DND-41 (cell line): ENCODE measurements at regions not wholly inside any gene's neighbourhood (a gene's known extent, or its start where the extent isn't known, plus 50 kb on each side); places are given as distances from the start of the nearest gene placed in this dataset.

ENCODE experiments used
- EZH2 ChIP-seq: IDR thresholded peaks from 3 replicates; pipeline ENCODE4 v1.6.1; 2012; ENCODE audit warnings: borderline replicate concordance, low read depth, mild to moderate bottlenecking, moderate library complexity, low read length, inconsistent platforms; ENCODE audit not compliant: severe bottlenecking
- TF ChIP-seq, protein P1 (sequence below): IDR thresholded peaks from 2 replicates; pipeline ENCODE4 v1.5.1; 2012; ENCODE audit warnings: borderline replicate concordance, low read length, moderate library complexity, mild to moderate bottlenecking; ENCODE audit not compliant: poor library complexity, severe bottlenecking; ENCODE audit errors: extremely low read depth

DNA sequence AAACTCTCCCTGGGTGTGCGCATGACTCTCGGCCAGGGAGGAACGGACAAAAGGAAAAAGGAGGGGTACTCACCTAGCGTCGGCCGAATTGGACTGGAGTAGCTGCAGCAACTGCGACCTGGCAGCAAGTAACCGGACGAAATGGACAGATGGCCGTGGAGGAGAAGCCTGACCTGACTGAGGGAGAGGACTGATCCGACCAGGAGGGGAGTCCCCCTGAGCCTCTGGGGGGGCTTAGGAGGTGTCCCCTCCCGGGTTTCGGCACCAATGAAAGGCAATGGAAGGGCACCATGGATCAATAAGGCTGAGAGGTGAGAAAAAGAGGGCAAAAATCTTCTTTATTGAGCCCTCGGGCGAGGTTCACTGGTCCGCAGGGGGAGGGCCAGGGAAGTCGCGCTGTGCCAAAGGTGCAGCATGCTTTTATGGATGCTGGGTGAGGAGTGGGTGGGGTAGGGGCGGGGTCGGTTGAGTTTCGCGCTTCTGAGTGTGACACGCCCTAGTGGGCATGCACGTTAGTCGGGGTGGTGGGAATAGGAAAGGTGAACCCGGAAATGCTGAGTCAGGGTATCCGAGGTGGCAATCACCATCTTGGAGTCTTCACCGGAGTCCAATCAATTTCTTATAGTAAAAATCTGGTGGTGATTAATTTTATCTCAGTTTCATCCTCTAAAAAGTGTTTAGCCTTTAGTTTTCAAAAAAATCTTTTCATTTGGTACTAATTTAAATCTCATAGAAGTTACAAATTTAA, 638.5 kb upstream of the DPP6 start:
- TF ChIP-seq EZH2: no peak
- TF ChIP-seq, protein P1, sequence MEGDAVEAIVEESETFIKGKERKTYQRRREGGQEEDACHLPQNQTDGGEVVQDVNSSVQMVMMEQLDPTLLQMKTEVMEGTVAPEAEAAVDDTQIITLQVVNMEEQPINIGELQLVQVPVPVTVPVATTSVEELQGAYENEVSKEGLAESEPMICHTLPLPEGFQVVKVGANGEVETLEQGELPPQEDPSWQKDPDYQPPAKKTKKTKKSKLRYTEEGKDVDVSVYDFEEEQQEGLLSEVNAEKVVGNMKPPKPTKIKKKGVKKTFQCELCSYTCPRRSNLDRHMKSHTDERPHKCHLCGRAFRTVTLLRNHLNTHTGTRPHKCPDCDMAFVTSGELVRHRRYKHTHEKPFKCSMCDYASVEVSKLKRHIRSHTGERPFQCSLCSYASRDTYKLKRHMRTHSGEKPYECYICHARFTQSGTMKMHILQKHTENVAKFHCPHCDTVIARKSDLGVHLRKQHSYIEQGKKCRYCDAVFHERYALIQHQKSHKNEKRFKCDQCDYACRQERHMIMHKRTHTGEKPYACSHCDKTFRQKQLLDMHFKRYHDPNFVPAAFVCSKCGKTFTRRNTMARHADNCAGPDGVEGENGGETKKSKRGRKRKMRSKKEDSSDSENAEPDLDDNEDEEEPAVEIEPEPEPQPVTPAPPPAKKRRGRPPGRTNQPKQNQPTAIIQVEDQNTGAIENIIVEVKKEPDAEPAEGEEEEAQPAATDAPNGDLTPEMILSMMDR: no peak
